WTC11 (cell line): ENCODE measurements at regions not wholly inside any gene's neighbourhood (a gene's known extent, or its start where the extent isn't known, plus 50 kb on each side); places are given as distances from the start of the nearest gene placed in this dataset.

Source experiments
- CREB1 ChIP-seq: sonication (generic); formaldehyde crosslinking; IDR thresholded peaks from 2 replicates; pipeline ENCODE4 v1.8.0; 2023; ENCODE audit warnings: mild to moderate bottlenecking, missing genetic modification reagents
- SP1 ChIP-seq: sonication (generic); formaldehyde crosslinking; conservative IDR thresholded peaks from 2 replicates; pipeline ENCODE4 v1.8.1; 2022; ENCODE audit warnings: missing genetic modification reagents
- TF ChIP-seq, protein P1 (sequence below): fragments of 200-600 bp; IDR thresholded peaks from 2 replicates; pipeline ENCODE4 v1.8.0; 2022; ENCODE audit warnings: antibody characterized with exemption
- TF ChIP-seq, protein P2 (sequence below): sonication (generic); formaldehyde crosslinking; IDR thresholded peaks from 2 replicates; pipeline ENCODE4 v1.8.1; 2023; ENCODE audit warnings: mild to moderate bottlenecking, missing genetic modification reagents, moderate library complexity

DNA sequence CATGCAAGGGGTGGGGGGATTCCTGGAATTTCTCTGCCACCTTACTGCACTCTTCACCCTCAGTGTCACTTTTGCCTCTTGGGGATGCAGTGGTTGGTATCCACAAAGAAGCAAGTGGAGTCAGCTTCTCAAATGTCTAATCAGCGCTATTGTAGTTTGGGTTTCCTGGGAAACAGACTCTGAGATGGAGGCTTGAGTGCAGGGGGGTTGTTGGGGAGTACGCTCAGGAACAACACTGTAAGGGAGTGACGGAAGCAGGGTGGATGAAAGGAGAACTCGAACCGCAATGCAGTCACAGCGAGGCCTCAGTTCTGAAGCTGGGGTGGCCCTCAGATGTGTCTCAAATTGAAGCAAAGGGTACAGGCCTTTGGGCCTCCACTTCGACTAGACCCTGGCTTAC lies 73.6 kb upstream of the EPC2 start:
- TF ChIP-seq CREB1 (CRISPR knock-in tag) (no peak), SP1 (CRISPR knock-in tag) (no peak)
- TF ChIP-seq, protein P1, sequence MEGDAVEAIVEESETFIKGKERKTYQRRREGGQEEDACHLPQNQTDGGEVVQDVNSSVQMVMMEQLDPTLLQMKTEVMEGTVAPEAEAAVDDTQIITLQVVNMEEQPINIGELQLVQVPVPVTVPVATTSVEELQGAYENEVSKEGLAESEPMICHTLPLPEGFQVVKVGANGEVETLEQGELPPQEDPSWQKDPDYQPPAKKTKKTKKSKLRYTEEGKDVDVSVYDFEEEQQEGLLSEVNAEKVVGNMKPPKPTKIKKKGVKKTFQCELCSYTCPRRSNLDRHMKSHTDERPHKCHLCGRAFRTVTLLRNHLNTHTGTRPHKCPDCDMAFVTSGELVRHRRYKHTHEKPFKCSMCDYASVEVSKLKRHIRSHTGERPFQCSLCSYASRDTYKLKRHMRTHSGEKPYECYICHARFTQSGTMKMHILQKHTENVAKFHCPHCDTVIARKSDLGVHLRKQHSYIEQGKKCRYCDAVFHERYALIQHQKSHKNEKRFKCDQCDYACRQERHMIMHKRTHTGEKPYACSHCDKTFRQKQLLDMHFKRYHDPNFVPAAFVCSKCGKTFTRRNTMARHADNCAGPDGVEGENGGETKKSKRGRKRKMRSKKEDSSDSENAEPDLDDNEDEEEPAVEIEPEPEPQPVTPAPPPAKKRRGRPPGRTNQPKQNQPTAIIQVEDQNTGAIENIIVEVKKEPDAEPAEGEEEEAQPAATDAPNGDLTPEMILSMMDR, result no peak
- TF ChIP-seq, protein P2, sequence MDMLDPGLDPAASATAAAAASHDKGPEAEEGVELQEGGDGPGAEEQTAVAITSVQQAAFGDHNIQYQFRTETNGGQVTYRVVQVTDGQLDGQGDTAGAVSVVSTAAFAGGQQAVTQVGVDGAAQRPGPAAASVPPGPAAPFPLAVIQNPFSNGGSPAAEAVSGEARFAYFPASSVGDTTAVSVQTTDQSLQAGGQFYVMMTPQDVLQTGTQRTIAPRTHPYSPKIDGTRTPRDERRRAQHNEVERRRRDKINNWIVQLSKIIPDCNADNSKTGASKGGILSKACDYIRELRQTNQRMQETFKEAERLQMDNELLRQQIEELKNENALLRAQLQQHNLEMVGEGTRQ, result no peak
